Retina (tissue), 1 donor: ENCODE measurements at regions not wholly inside any gene's neighbourhood (a gene's known extent, or its start where the extent isn't known, plus 50 kb on each side); places are given as distances from the start of the nearest gene placed in this dataset.

Experiments
- DNase-seq: peaks from one replicate; pipeline ENCODE4 v3.0.0-alpha.2; 2016

DNA sequence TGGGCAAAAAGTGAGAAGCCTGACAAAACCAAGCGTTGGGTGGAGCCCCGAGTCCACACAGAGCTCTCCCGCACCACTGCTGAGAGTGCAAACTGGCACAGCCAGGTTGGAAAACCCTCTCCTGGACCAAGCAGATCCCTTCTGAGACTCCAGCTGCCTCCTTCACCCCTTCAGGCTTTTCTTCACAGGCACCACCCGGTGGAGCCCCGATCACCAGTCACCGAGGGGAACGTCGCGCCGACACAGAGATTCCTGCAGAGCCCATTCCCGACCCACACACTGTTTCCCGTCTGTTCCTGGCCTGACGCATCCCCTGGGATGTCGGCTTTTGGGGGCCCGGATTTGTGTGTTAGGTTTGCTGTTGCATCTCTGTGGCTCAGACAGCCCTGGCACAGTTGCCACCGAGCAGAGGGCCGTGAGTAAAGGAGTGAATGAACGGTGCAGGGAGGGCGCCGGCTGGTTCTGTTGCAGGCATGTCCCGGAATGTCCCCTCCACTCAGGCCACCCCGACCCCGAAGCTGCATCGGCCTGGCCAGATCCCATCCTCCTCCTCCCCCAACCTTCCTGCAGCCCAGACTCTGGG is 51.0 kb upstream of the INPP5A start:
- DNase-seq: no peak

GRCh38 chr10:132487241-132488135 is 50.1 kb upstream of the INPP5A start:
- DNase-seq: no peak
